Astrocyte (in vitro differentiated cells and primary cell): ENCODE measurements at regions not wholly inside any gene's neighbourhood (a gene's known extent, or its start where the extent isn't known, plus 50 kb on each side); places are given as distances from the start of the nearest gene placed in this dataset.

Source experiments
- CTCF ChIP-seq: IDR thresholded peaks from 2 replicates; pipeline ENCODE4 v1.5.1; 2011; ENCODE audit warnings: low read depth, mild to moderate bottlenecking, inconsistent platforms, low read length, moderate library complexity; ENCODE audit not compliant: insufficient read depth
- EZH2 ChIP-seq: IDR thresholded peaks from 2 replicates; pipeline ENCODE4 v1.6.1; 2012; ENCODE audit warnings: mild to moderate bottlenecking, low read length, inconsistent platforms; ENCODE audit not compliant: insufficient read depth

GRCh38 chr11:112658431-112658878, 302.8 kb upstream of the NCAM1 start:
- TF ChIP-seq CTCF, result no peak
- TF ChIP-seq EZH2, result no peak
